WTC11 (cell line): ENCODE measurements at regions not wholly inside any gene's neighbourhood (a gene's known extent, or its start where the extent isn't known, plus 50 kb on each side); places are given as distances from the start of the nearest gene placed in this dataset.
A peak's percentile ranks its signal among the peaks of the same experiment; 100 is the strongest.

ENCODE experiments used
- ATAC-seq: fragments of 200-7000 bp; cut with Tn5 transposase; 2 replicates; pipeline ENCODE4 v1.10.0; 2021; ENCODE audit warnings: mild to moderate bottlenecking, moderate library complexity
- CTCF ChIA-PET: fragments of 300-600 bp; sonication (Branson Sonifier 250); formaldehyde crosslinking; loops from one replicate; lab custom pipeline; 2021; ENCODE audit warnings: antibody characterized with exemption; lab: Charles Lee
- POLR2A ChIA-PET: fragments of 350-600 bp; sonication (Branson Sonifier 250); formaldehyde crosslinking; loops from one replicate; lab custom pipeline; 2021; ENCODE audit warnings: antibody characterized with exemption; lab: Charles Lee
- DNase-seq: peaks from one replicate; pipeline ENCODE4 v3.0.0; 2021; ENCODE audit warnings: low spot score
- H3K27ac Mint-ChIP-seq: 2 replicates; pipeline ENCODE4 v1.8.0; 2021; ENCODE audit warnings: mixed read lengths
- H3K27me3 Mint-ChIP-seq: 2 replicates; pipeline ENCODE4 v1.8.0; 2021; ENCODE audit warnings: low read depth, mild to moderate bottlenecking, moderate library complexity, mixed read lengths
- H3K36me3 Mint-ChIP-seq: 2 replicates; pipeline ENCODE4 v1.8.0; 2021; ENCODE audit warnings: mixed read lengths
- H3K4me1 Mint-ChIP-seq: 2 replicates; pipeline ENCODE4 v1.8.0; 2022; ENCODE audit warnings: mixed read lengths
- H3K4me3 Mint-ChIP-seq: 2 replicates; pipeline ENCODE4 v1.8.0; 2021; ENCODE audit warnings: mild to moderate bottlenecking, moderate library complexity, mixed read lengths
- H3K9me3 Mint-ChIP-seq: 2 replicates; pipeline ENCODE4 v1.8.0; 2021; ENCODE audit warnings: mixed read lengths
- AR ChIP-seq: fragments of 250-450 bp; sonication (Bioruptor Pico); IDR thresholded peaks from 2 replicates; pipeline ENCODE4 v1.9.0; 2021; ENCODE audit warnings: mild to moderate bottlenecking
- ARID4B ChIP-seq: sonication (generic); formaldehyde crosslinking; IDR thresholded peaks from 2 replicates; pipeline ENCODE4 v1.8.0; 2023; ENCODE audit warnings: missing genetic modification reagents, mild to moderate bottlenecking, borderline replicate concordance
- ATF1 ChIP-seq: sonication (generic); formaldehyde crosslinking; IDR thresholded peaks from 2 replicates; pipeline ENCODE4 v1.8.1; 2023; ENCODE audit warnings: mild to moderate bottlenecking, moderate library complexity, missing genetic modification reagents
- CREM ChIP-seq: sonication (generic); formaldehyde crosslinking; IDR thresholded peaks from 2 replicates; pipeline ENCODE4 v1.8.1; 2022; ENCODE audit warnings: mild to moderate bottlenecking, missing genetic modification reagents, moderate library complexity
- E2F4 ChIP-seq: sonication (generic); formaldehyde crosslinking; IDR thresholded peaks from 2 replicates; pipeline ENCODE4 v1.8.1; 2022; ENCODE audit warnings: low read depth, mild to moderate bottlenecking, moderate library complexity, missing genetic modification reagents, borderline replicate concordance
- EMX1 ChIP-seq: fragments of 250-450 bp; sonication (Bioruptor Pico); IDR thresholded peaks from 2 replicates; pipeline ENCODE4 v1.8.0; 2021; ENCODE audit warnings: mild to moderate bottlenecking
- ETV6 ChIP-seq: sonication (generic); formaldehyde crosslinking; IDR thresholded peaks from 2 replicates; pipeline ENCODE4 v1.8.1; 2022; ENCODE audit warnings: mild to moderate bottlenecking, missing genetic modification reagents
- FOXK1 ChIP-seq: sonication (generic); formaldehyde crosslinking; IDR thresholded peaks from 2 replicates; pipeline ENCODE4 v1.8.0; 2022; ENCODE audit warnings: mild to moderate bottlenecking, moderate library complexity, missing genetic modification reagents
- HMGXB4 ChIP-seq: sonication (generic); formaldehyde crosslinking; IDR thresholded peaks from 2 replicates; pipeline ENCODE4 v1.8.1; 2023; ENCODE audit warnings: mild to moderate bottlenecking, moderate library complexity, missing genetic modification reagents
- JUN ChIP-seq: sonication (generic); formaldehyde crosslinking; IDR thresholded peaks from 2 replicates; pipeline ENCODE4 v1.8.0; 2023; ENCODE audit warnings: mild to moderate bottlenecking, missing genetic modification reagents
- KAT7 ChIP-seq: sonication (generic); formaldehyde crosslinking; IDR thresholded peaks from 2 replicates; pipeline ENCODE4 v1.8.1; 2023; ENCODE audit warnings: missing genetic modification reagents, mild to moderate bottlenecking, borderline replicate concordance
- MAX ChIP-seq: sonication (generic); formaldehyde crosslinking; IDR thresholded peaks from 2 replicates; pipeline ENCODE4 v1.8.0; 2022; ENCODE audit warnings: mild to moderate bottlenecking, missing genetic modification reagents
- NFE2L1 ChIP-seq: sonication (generic); formaldehyde crosslinking; IDR thresholded peaks from 2 replicates; pipeline ENCODE4 v1.8.1; 2023; ENCODE audit warnings: missing genetic modification reagents
- NR3C1 ChIP-seq: sonication (generic); formaldehyde crosslinking; conservative IDR thresholded peaks from 2 replicates; pipeline ENCODE4 v1.8.1; 2023; ENCODE audit warnings: low read depth, mild to moderate bottlenecking, missing genetic modification reagents
- SP1 ChIP-seq: sonication (generic); formaldehyde crosslinking; conservative IDR thresholded peaks from 2 replicates; pipeline ENCODE4 v1.8.1; 2022; ENCODE audit warnings: missing genetic modification reagents
- TEAD1 ChIP-seq: sonication (generic); formaldehyde crosslinking; IDR thresholded peaks from 2 replicates; pipeline ENCODE4 v1.8.0; 2022; ENCODE audit warnings: mild to moderate bottlenecking, missing genetic modification reagents
- USF2 ChIP-seq: sonication (generic); formaldehyde crosslinking; IDR thresholded peaks from 2 replicates; pipeline ENCODE4 v1.8.1; 2023; ENCODE audit warnings: mild to moderate bottlenecking, missing genetic modification reagents, moderate library complexity
- ZMAT4 ChIP-seq: fragments of 250-450 bp; sonication (Bioruptor Pico); IDR thresholded peaks from 2 replicates; pipeline ENCODE4 v1.9.0; 2021; ENCODE audit warnings: mild to moderate bottlenecking

- CTCF ChIA-PET, result interaction anchor here (0.5 to 1.4 kb wide), 5 partner anchors 12 to 147 kb away, joined by 3 to 8 read pairs (median 4); no protein-coding TSS in a partner anchor
- peaks cover 18% of the 10 kb centered on the region for H3K4me1 Mint-ChIP-seq
- no peaks in the 10 kb centered on the region for H3K9me3 Mint-ChIP-seq
- peak overlapping the region; percentile 91 for H3K4me3 Mint-ChIP-seq
- TF ChIP-seq ZMAT4 (CRISPR knock-in tag) (no peak), CREM (CRISPR knock-in tag) (0 out of 2 replicates have a peak, but pooled peaks have one; percentile 54), SP1 (CRISPR knock-in tag) (peak; percentile 45; the same call in 1 of the 2 replicates), ARID4B (no peak), FOXK1 (CRISPR knock-in tag) (0 out of 2 replicates have a peak, but pooled peaks have one; percentile 30), ETV6 (peak; percentile 90), KAT7 (CRISPR knock-in tag) (0 out of 2 replicates have a peak, but pooled peaks have one; percentile 10), HMGXB4 (CRISPR knock-in tag) (peak; percentile 95), ATF1 (CRISPR knock-in tag) (no peak), MAX (0 out of 2 replicates have a peak, but pooled peaks have one; percentile 32)
- TF ChIP-seq, all 79 proteins: peak for 7
- DNase-seq (peak; percentile 86), ATAC-seq (peak; percentile 54)
- POLR2A ChIA-PET, result interaction anchor here (0.5 to 1.2 kb wide), 3 partner anchors 41 to 249 kb away, joined by 3 to 4 read pairs (median 3); a partner anchor contains a TSS
- Mint-ChIP-seq H3K27ac (peak overlapping the region; percentile 93), H3K27me3 (peaks cover 11% of the 10 kb centered on the region), H3K36me3 (no peaks in the 10 kb centered on the region)
Measured at GRCh38 chr6:27605401-27606342, 132.8 kb upstream of the ZNF184 start.

GRCh38 chr6:27604986-27605385, 132.1 kb upstream of the ZNF184 start:
- Mint-ChIP-seq H3K36me3 (no peaks in the 10 kb centered on the region), H3K4me3 (peak overlapping the region; percentile 91), H3K27me3 (peaks cover 11% of the 10 kb centered on the region), H3K4me1 (peaks cover 18% of the 10 kb centered on the region), H3K27ac (peak overlapping the region; percentile 93), H3K9me3 (no peaks in the 10 kb centered on the region)
- ATAC-seq (no peak), DNase-seq (no peak)
- POLR2A ChIA-PET, result interaction anchor here (1.2 kb wide), 1 partner anchor 203 kb away, joined by 4 read pairs; a partner anchor contains a TSS
- CTCF ChIA-PET, result interaction anchor here (0.8 to 1.4 kb wide), 4 partner anchors 11 to 147 kb away, joined by 3 to 8 read pairs (median 4); no protein-coding TSS in a partner anchor
- TF ChIP-seq TEAD1 (CRISPR knock-in tag), result no peak
- no peak for TF ChIP-seq NFE2L1 (CRISPR knock-in tag)
- no peak for TF ChIP-seq NR3C1
- no peak for TF ChIP-seq E2F4 (CRISPR knock-in tag)
- no peak for TF ChIP-seq ZMAT4 (CRISPR knock-in tag)
- TF ChIP-seq AR (CRISPR knock-in tag), result no peak
- no peak for TF ChIP-seq EMX1 (CRISPR knock-in tag)
- TF ChIP-seq JUN (CRISPR knock-in tag), result no peak
- TF ChIP-seq USF2 (CRISPR knock-in tag), result no peak
